ENCODE measurements at regions not wholly inside any gene's neighbourhood (a gene's known extent, or its start where the extent isn't known, plus 50 kb on each side); places are given as distances from the start of the nearest gene placed in this dataset.

DNA sequence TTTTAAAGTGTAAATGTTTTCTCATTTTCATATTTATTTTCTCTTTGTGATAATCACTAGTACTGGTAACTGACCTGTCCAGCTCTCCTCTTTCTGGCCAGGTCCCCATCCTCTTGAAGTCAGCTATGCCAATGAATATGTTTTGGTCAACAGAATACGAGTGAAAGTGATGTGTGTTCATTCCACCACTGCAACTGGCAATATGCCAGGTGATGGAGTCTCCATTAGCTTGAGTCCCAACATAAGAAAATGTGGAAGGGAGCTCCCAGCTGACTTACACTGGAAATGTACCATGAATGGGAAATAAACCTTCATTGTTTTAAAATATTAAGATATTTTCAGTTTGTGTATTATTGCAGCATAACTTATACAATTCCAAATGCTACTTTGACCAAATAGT, 75.8 kb downstream of the CCDC34 start:
- DNase-seq, result no peak

DNA sequence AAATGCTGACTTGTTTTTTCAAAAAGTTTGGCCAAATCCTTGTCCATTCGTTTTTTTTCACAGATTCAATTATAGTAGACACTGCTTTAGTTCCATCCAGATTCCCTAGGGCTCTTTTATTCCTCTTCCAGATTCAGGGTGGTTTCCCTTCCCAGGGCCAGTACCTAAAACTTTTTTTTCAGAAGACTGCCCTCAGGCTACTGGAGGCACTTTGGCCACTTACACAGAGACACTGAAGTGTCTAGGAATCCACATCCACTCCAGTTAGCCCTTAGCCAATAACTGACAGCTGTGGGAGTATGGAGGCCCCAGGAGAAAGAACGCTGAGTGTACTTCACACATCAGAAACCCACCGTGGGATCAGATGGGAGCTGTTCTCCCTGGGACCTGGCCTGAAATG, 77.3 kb downstream of the CCDC34 start:
- DNase-seq, result no peak

DNA sequence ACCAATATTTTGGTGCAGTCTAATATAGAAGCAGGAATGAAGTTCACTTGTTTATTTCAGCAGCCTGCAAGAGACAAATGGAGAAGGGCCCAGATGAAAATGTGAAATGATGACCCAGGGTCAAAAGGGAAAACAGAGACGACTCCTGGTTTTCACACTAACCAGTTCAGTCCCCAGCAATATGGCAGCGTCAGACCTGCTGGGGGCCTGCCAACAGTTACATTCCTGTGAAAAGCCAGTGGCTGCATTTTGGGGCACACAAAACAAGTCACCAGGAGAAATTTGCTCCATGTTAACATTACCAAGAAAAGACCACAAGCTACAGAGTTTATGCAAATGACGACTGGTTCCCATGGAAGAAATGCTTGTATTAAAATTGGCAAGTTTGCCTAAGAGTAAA, 80.2 kb downstream of the CCDC34 start:
- no peak for DNase-seq

DNA sequence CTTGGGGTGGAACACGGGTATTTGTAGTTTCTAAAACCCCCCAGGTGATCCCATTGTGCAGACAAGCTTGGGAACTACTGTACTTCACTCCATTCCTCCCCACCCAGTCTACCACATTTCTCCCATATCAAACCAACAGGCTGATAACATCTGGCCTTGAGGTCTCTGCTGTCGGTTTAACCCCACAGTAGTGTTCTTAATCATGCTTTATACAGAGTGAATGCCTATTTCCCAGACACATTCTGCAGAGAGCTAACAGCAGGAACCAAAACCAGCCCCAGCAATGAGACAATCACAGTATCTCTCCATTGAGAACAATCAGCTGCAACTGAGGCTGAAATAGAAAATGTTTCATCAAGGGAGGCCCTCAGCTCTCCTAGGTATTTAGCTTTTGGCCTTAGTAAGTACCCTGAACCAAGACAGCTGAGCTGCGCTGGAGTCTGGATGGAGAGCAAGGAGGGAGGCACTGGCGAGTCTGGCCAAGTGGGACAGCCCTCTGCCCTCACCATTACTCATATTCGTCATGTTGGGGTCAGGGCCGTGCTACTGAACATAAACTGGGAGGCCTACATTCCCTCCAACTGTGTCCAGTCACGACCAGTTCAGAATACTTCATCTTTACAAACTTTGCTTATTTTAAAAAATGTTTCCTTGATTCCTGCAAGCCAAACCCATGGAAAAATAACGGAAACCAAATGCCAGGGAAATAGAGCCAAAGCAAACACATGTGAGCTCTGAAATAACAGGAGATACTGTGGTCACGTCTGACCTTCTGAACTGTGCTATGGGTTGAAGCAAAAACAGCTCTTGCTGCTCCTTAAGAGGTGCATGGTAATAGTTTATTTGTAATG, 81.0 kb downstream of the CCDC34 start:
- no peak for DNase-seq

DNA sequence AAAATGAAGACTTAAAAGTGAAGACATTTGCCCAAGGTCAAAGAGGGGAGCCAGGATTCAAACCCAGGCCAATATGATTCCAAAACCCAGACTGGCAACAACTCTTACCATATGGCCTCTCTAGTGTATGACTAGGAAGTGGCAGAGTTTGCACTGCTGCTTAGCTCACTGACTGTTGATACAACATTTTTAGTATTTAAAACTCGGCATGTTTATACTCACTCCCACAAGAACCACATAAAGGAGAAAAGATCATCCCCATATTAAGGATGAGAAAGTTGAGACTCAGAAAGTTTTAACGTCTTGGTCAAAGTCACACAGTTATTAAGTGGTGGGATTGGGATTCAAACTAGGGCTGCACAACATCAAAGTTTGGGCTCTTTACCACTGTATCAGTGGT, 81.7 kb downstream of the CCDC34 start:
- no peak for DNase-seq

DNA sequence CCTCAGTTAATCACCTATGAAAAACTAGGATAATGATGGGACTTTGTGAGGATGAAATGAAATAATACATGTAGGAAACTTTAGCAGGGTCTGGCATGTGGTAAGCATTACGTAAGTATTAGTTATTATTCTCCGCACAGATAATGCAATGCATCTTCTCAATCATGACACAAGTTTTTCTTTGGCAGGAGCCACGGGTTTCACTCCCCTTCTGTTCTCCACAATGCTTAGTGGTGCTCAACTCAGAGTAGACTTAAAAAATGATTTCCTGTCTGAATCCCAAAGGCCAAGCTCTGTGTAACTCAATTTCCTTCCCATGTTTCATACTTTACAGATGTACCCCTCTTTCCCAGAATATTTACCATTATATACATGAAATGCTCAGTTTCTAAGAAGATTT, 82.9 kb downstream of the CCDC34 start:
- no peak for DNase-seq

DNA sequence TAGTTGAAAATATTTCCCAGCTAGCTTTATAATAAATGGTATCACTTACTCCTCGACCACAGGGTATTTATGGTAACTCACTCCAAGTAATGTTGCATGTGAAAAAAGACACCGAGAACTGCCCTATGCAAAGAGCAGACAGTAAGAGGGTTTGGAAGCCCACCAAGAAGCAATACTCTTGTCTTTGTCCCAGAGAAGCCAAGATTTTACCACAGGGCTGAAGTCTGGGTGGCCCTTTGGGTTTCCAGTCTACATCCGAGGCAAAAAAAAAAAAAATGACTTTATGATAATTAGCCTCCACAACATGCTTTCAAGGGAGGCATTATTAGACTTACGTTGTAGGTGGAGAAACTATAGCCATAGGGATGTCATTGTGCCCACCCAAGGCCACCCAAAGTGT, 83.6 kb downstream of the CCDC34 start:
- DNase-seq, result no peak

DNA sequence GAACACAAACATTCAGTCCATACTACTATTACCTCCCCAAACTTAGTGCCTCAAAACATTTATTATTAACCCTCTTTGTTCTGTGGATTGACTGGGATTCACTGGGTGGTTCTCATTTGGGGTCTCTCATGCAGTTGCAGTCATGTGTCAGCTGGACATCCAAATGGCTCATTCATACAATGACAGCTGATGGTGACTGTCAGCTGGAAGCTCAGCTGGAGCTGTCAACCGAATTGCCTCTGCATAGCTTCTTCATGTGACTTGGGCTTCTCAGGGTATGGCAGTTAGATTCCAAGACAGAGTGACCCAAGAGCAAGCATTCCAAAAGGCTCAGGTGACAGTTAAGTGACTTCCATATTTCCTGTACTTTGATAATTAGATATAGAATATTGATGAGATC, 85.2 kb downstream of the CCDC34 start:
- no peak for DNase-seq

DNA sequence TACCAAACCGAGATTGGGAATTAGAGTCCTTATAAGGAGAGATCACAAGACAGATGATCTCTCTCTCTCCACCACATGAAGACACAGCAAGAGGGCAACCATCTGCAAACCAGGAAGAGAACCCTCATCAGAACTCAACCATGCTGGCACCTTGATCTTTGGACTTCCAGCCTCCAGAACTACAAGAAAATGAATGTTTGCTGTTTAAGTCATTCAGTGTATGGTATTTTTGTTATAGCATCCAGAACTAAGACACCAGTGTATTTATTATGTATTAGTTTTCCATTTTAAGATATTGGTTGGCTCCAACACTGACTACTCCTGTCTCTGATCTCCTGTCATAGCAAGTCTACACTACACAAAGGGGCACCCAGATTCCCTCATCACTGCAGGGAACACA, 86.9 kb downstream of the CCDC34 start:
- no peak for DNase-seq

DNA sequence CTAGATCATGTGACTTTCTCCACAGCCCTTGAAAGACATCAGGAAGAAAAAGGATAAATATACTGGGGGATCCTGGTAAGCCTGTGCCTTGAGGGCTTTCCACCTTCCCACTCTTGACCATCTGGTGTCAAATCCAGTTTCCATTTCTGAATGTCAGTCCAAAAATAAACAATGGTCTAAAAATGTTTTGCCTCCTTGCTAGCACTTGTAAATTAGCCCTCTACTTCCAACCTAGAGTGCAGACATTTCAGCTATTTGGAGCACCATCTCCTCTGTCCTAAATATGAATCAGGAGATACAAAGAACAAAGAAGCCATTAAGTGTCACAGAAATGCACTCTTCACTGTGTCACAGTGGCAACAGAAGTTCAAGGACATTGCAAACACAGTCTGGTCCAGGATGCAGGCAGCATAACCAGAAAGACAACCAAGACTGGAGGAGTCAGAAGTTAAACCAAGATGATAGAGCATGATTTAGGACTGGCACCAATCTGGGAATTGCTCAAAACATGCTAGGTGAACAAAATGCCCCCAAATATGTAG, 88.1 kb downstream of the CCDC34 start:
- DNase-seq, result no peak

DNA sequence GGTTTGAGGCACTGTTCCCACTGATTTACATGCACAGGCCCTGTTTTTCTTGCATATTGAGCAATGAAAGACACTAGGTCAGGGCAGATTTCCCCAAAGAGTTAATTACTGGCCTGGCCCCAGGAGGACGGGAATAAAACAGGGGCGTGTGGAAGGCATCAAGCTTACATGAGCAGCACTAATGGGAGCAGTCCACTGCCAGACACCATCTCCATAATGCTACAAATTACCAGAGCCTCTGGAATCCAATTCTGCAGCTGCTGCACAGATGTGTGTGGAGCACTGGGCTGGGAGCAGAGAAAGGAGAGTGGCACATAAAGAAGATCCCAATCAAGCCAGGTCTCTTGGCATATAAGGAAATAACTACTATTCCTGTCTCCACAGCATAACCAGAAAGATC, 96.9 kb downstream of the CCDC34 start:
- no peak for DNase-seq

DNA sequence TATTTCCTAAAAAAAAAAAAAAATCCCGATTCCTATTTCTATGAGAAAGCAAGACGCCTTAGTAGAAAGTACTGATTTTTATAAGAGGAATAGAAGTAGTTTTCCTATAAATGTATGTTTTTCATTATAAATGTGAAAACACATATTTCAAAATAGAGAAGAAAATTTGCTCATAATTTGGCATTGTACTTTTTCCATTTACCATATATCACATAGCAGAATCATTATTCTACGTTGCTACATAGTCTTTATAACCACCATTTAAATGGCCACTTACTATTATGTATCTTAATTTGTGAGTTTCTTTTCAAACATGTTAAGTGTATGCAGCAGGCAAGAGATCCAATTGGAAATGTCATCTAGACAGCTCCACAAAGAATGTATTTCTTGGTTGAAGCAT, 99.0 kb downstream of the CCDC34 start:
- no peak for DNase-seq

DNA sequence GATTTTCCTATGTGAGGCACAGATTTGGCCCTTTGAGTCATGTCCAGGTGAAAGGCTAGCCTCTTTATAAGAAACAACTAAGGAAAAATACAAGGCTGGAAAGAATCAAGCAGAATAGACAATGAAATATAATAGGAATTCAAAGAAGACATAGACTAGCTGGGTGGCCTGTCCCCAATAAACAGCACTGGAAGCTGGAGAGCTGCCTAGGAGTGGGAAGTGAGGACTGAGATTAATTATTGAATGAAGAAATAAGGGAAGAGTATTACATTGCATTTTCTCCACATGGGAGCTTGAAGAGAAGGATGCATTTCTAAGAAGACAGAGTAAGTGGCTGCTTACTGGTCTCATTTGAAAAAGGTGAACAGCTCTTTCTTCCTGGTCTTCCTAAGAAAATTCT, 100.0 kb downstream of the CCDC34 start:
- no peak for DNase-seq

DNA sequence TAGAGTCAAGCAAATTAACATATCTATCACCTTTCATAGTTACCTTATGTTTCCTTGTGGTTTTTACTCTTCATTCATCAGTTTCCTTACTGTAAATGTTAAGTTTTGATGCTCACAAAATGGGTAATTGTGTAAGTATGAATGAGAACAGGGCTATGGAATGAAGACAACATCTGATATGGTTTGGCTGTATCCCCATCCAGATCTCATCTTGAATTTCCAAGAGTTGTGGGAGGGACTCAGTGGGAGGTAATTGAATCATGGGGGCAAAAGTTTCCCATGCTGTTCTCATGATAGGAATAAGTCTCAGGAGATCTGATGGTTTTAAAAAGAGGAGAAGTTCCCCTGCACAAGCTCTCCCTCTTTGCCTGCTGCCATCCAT, 107.6 kb downstream of the CCDC34 start:
- no peak for DNase-seq

DNA sequence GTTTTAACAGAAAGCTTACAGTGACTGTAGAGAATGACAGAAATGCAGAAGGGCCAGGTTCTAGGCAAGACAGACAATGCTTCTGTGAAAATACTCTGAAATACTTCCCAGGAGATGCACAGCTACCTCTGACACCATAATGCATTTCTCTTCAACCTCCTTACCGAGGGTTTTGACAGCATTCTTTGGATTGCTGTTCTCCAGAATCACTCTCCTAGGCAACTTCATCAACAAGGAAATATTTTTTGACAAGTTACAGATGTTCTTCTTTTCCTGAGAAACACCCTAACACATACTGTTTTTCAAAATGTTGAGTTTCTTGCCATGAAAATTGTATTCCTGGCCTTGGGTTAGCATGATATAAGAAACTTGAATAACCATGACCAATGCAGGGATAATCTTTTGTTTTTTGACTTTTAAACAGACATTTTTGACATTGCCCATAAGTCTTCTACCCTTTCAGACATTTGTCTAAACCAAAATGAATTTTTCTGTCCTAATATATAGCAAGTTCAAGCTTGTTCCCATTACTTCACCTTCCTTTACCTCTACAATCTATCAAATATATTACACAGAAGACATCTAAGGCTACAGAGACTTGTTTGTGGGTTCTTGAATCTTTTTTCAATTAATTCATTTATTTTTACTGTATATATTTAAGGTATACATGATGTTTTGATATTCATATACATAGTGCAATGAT, 108.1 kb downstream of the CCDC34 start:
- no peak for DNase-seq

DNA sequence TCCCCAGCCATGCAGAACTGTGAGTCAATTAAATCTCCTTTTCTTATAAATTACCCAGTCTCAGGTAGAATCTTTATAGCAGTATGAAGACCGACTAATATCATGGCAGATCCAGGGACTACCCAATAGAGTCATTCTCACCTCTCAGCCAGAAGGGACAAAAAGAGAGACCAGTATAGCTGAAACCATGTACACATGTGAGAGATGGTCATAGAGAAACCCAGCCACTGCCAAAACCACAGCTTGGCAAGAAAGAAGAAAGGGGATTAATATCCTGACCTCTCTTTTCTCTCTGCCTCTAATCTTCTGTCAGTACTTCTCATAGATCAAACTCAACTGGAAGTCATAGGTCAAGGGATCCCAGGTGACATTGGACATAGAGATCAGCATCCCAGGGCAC, 109.8 kb downstream of the CCDC34 start:
- no peak for DNase-seq

DNA sequence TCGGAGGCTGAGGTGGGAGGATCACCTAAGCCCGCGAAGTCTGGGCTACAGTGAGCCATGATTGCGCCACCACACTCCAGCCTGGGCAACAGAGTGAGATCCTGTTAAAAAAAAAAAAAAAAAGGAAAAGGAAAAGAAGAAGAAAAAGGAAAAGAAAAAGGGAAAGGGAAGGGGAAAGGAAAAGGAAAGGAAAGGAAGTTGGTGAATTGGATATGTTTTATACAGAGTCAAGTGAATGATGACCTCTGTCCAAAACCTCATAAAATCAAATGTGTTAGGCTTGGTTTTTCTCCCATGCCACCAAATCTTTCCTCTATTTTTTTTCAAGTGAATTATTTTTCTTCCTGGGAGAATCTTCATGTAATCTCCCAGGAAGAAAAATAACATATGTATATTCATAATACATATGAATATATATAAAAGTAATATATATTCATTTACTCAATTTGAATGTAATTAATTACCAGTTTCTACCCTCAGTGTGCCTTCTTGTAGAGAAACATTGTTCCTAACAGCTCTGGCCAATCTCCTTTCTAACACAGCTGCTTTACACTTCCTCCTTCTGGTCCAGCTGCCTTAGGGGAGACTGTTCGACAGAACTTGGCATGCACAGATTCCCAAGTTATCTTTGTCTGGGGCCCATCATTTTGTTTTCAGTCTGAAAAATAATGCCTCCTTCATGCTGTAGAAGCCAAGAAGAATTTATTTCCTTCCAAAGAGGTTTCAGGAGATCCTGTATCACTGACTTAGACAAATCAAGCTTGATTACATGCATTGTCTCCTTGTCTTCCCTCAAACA, 111.9 kb downstream of the CCDC34 start:
- DNase-seq, result no peak

DNA sequence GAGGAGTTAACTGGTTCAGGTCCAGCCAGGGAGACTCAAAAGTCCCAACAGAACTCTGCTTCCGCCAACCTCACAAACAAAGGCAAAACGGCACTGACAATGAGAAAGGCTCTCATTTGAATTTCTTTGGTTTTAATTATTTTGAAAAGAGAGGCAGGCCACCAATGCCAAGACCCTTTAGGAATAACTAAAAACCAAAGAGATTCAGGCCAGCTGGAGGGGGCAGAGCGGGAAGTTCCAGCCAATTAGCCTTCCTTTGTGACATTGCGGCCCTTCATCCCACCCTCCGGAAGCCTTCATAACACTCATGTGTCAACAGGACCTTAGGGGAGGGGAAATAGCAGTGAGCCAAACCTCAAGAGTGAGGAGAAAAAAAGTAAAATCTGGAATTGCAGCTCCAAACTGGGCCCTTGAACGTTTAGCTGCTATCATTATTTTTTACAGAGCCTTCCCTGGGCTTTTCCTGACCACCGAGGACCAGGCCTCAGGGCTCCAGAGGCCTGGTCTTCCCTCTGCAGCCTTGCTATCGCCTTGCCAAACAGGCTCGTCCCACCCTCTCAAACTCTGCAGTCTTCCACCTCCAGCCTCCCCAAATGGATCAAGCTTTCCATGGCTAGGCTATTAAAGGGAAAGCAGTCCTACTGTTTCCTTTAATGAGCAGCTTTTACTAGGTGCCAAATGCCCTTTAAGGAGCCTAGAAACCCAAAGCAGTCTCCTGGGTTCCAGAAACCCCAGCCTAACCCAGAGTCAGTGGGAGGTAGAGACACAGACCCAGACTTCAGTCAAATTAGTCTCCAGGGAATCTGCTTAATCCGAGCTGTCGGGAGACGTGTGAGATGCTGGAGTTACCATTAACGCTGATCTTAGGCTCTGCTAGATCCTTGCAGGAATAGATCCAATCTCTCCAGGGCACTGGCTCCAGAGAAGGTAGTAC, 114.2 kb downstream of the CCDC34 start:
- DNase-seq, result no peak

DNA sequence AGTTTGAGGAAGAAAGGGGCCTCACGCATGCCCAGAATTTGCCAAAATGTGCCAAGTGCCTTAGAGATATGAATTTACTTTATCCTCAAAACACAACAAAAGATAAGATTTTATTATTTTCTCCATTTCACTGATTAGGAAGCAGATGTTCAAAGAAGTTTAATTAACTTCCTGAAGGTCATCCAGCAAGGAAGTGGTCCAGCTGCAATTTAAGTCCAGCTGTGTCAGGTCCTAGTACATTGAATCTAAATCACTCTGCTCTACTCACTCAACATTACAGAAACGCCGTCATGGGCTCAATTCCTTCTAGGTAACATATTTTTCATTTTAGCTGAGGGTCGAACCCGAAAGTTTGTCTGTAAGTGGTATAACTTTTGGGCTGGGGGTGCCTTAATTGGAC, 115.4 kb downstream of the CCDC34 start:
- no peak for DNase-seq

DNA sequence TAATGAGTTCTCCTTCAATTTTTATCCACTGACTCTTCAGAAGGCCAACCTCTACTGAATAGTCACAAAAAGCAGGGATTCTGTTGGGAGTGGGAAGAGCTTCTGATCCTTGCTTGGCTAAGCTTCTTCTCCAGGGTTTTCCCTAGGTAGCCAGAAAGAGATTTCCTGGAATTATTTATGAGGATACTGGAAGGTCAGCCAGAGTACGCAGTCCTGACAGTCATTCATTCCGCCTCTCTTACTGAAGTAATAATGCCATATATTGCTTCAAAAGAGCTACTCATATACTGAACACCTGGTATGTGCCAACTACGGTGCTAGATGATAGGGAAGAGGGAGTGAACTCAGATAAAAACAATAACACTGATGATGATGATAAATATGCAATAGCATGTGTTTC, 116.1 kb downstream of the CCDC34 start:
- DNase-seq, result no peak

DNA sequence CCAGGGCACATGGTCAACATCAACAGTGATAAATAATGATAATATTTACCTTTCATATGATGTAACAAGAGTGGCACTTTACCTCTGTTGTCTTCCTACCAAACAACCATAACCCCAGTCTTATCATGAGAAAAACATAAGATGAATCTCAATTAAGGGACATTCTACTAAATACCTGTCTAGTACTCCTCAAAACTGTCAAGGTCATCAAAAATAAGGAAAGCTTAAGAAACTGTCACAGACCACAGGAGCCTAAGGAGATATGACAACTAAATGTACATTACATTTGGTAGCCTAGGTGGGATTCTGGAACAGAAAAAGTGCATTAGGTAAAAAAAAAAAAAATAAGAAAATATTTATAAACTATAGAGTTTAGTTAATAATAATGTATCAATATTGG, 118.1 kb downstream of the CCDC34 start:
- no peak for DNase-seq

DNA sequence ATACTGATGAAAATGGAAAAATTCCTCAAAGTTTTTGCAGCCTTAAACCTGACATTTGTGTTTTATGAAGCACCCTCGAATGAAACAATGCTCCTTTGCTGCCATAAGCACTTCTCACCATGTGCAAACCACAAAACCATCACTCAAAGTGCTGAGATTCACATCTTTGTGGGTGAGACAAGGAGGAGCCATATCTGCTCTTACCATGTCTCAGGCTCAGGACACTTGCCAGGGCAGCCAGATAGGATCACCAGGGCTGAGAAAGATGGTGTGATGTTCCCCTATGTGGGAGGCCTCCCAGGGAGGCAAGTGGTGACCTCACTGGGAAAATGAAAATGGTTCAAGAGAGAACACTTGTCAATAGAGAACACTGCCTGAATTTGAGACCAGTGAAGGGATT, 120.4 kb downstream of the CCDC34 start:
- no peak for DNase-seq
